ENCODE measurements at regions not wholly inside any gene's neighbourhood (a gene's known extent, or its start where the extent isn't known, plus 50 kb on each side); places are given as distances from the start of the nearest gene placed in this dataset.

GRCh38 chr15:98568382-98569017 is 79.8 kb upstream of the IGF1R start:
- Histone ChIP-seq H3K9me2 (ENCODE audit: insufficient read depth) (no peaks in the 10 kb centered on the region), H4K20me1 (ENCODE audit: insufficient read depth) (no peaks in the 10 kb centered on the region), H3K4me1 (ENCODE audit: insufficient read depth) (no peaks in the 10 kb centered on the region), H3F3A (ENCODE audit: insufficient read depth) (no peaks in the 10 kb centered on the region), H3K79me2 (ENCODE audit: insufficient read depth) (no peaks in the 10 kb centered on the region), H3K27ac (no peak overlapping the region), H2AFZ (no peak overlapping the region), H3K36me3 (ENCODE audit: low read depth) (no peaks in the 10 kb centered on the region), H3K4me2 (ENCODE audit: unreplicated experiment) (no peak overlapping the region), H3K4me3 (no peak overlapping the region), H3K9ac (no peak overlapping the region), H3K9me3 (ENCODE audit: low read depth) (no peaks in the 10 kb centered on the region), H3K27me3 (replicated peaks; ENCODE audit: insufficient read depth) (peaks cover 23% of the 10 kb centered on the region)
- in situ Hi-C loops (cut with MboI): no loop called here
- TF ChIP-seq EZH2phosphoT487 (IDR thresholded peaks at IDR 0.05; ENCODE audit: insufficient read depth, low read depth) (no peak), EZH2 (IDR thresholded peaks at IDR 0.05; ENCODE audit: insufficient read depth, poor library complexity, severe bottlenecking) (no peak)
- WGBS, 2 experiments (ENCODE audit: low coverage in 1 of 2, low lambda C conversion rate in 2 of 2, missing lambda C conversion rate in 2 of 2): 36 to 40% methylated on average over 3 of the region's 3 CpGs
- DNase-seq: peak; percentile 18

- TF ChIP-seq EZH2 (IDR thresholded peaks at IDR 0.05; ENCODE audit: insufficient read depth, poor library complexity, severe bottlenecking) (no peak), EZH2phosphoT487 (IDR thresholded peaks at IDR 0.05; ENCODE audit: insufficient read depth, low read depth) (no peak)
- Histone ChIP-seq H3K79me2 (ENCODE audit: insufficient read depth) (no peaks in the 10 kb centered on the region), H3K27me3 (replicated peaks; ENCODE audit: insufficient read depth) (peaks cover 31% of the 10 kb centered on the region), H3K9me2 (ENCODE audit: insufficient read depth) (no peaks in the 10 kb centered on the region), H3K9me3 (ENCODE audit: low read depth) (no peaks in the 10 kb centered on the region), H3K4me2 (ENCODE audit: unreplicated experiment) (no peak overlapping the region), H3K4me3 (no peak overlapping the region), H4K20me1 (ENCODE audit: insufficient read depth) (no peaks in the 10 kb centered on the region), H3K36me3 (ENCODE audit: low read depth) (no peaks in the 10 kb centered on the region), H3K4me1 (ENCODE audit: insufficient read depth) (no peaks in the 10 kb centered on the region), H3K27ac (no peak overlapping the region), H3K9ac (no peak overlapping the region), H3F3A (ENCODE audit: insufficient read depth) (no peaks in the 10 kb centered on the region), H2AFZ (no peak overlapping the region)
- in situ Hi-C loops (cut with MboI): no loop called here
- DNase-seq: no peak
- WGBS, 2 experiments (ENCODE audit: low coverage in 1 of 2, low lambda C conversion rate in 2 of 2, missing lambda C conversion rate in 2 of 2): 64 to 67% methylated on average over 3 of the region's 3 CpGs
These were observed 78.2 kb upstream of the IGF1R start for GRCh38 chr15:98570119-98570518.

GRCh38 chr15:98580572-98580971 is 67.8 kb upstream of the IGF1R start:
- Histone ChIP-seq H3K9ac (no peak overlapping the region), H2AFZ (no peak overlapping the region), H4K20me1 (ENCODE audit: insufficient read depth) (no peaks in the 10 kb centered on the region), H3K79me2 (ENCODE audit: insufficient read depth) (no peaks in the 10 kb centered on the region), H3K9me3 (ENCODE audit: low read depth) (no peaks in the 10 kb centered on the region), H3K4me2 (ENCODE audit: unreplicated experiment) (no peak overlapping the region), H3K9me2 (ENCODE audit: insufficient read depth) (no peaks in the 10 kb centered on the region), H3K27ac (no peak overlapping the region), H3K27me3 (replicated peaks; ENCODE audit: insufficient read depth) (peaks cover 49% of the 10 kb centered on the region), H3K4me3 (no peak overlapping the region), H3F3A (ENCODE audit: insufficient read depth) (no peaks in the 10 kb centered on the region), H3K36me3 (ENCODE audit: low read depth) (no peaks in the 10 kb centered on the region), H3K4me1 (ENCODE audit: insufficient read depth) (no peaks in the 10 kb centered on the region)
- in situ Hi-C loops (cut with MboI): no loop called here
- no peak for TF ChIP-seq EZH2phosphoT487 (IDR thresholded peaks at IDR 0.05; ENCODE audit: insufficient read depth, low read depth)
- TF ChIP-seq EZH2 (IDR thresholded peaks at IDR 0.05; ENCODE audit: insufficient read depth, poor library complexity, severe bottlenecking): no peak
- DNase-seq: peak; percentile 11
- WGBS, 2 experiments (ENCODE audit: low coverage in 1 of 2, low lambda C conversion rate in 2 of 2, missing lambda C conversion rate in 2 of 2): 1 to 2% methylated on average over 11 of the region's 11 CpGs

- H3K27ac ChIP-seq: no peak overlapping the region
- in situ Hi-C loops (cut with MboI): no loop called here
- H3K9me2 ChIP-seq (ENCODE audit: insufficient read depth): no peaks in the 10 kb centered on the region
- no peak overlapping the region for H3K4me2 ChIP-seq (ENCODE audit: unreplicated experiment)
- TF ChIP-seq EZH2 (IDR thresholded peaks at IDR 0.05; ENCODE audit: insufficient read depth, poor library complexity, severe bottlenecking): no peak
- TF ChIP-seq EZH2phosphoT487 (IDR thresholded peaks at IDR 0.05; ENCODE audit: insufficient read depth, low read depth): no peak
- no peaks in the 10 kb centered on the region for H3K36me3 ChIP-seq (ENCODE audit: low read depth)
- H3K9ac ChIP-seq: no peak overlapping the region
- no peak overlapping the region for H2AFZ ChIP-seq
- no peak overlapping the region for H3K4me3 ChIP-seq
- no peaks in the 10 kb centered on the region for H4K20me1 ChIP-seq (ENCODE audit: insufficient read depth)
- no peak for DNase-seq
- no peaks in the 10 kb centered on the region for H3K9me3 ChIP-seq (ENCODE audit: low read depth)
- H3K4me1 ChIP-seq (ENCODE audit: insufficient read depth): no peaks in the 10 kb centered on the region
- H3K79me2 ChIP-seq (ENCODE audit: insufficient read depth): no peaks in the 10 kb centered on the region
- H3F3A ChIP-seq (ENCODE audit: insufficient read depth): no peaks in the 10 kb centered on the region
- 36 to 45% methylated on average over 5 of the region's 5 CpGs for WGBS, 2 experiments (ENCODE audit: low coverage in 1 of 2, low lambda C conversion rate in 2 of 2, missing lambda C conversion rate in 2 of 2)
- H3K27me3 ChIP-seq (replicated peaks; ENCODE audit: insufficient read depth): peaks cover 61% of the 10 kb centered on the region
These were observed 66.6 kb upstream of the IGF1R start for GRCh38 chr15:98581715-98582114.
